ENCODE measurements at regions not wholly inside any gene's neighbourhood (a gene's known extent, or its start where the extent isn't known, plus 50 kb on each side); places are given as distances from the start of the nearest gene placed in this dataset.

- no peak overlapping the region for H3K4me3 Mint-ChIP-seq
- Histone ChIP-seq H3K36me3 (no peaks in the 10 kb centered on the region), H4K20me1 (ENCODE audit: low read depth) (no peaks in the 10 kb centered on the region), H3K27me3 (no peaks in the 10 kb centered on the region), H3K27ac (no peak overlapping the region), H3K4me2 (no peak overlapping the region), H3K9me3 (ENCODE audit: low read depth) (no peaks in the 10 kb centered on the region), H3K79me2 (ENCODE audit: low read depth) (no peaks in the 10 kb centered on the region), H3K4me1 (peaks cover 17% of the 10 kb centered on the region), H2AFZ (replicated peaks) (no peak overlapping the region), H3F3A (ENCODE audit: low read depth) (peaks cover 8% of the 10 kb centered on the region), H3K4me3 (no peak overlapping the region), H3K9ac (no peak overlapping the region)
- peaks cover 61% of the 10 kb centered on the region for H3K4me1 Mint-ChIP-seq
- peaks cover 3% of the 10 kb centered on the region for H3K36me3 Mint-ChIP-seq
- peak overlapping the region; percentile 88 for H3K27ac Mint-ChIP-seq
- H3K9me3 Mint-ChIP-seq = no peaks in the 10 kb centered on the region
- peaks cover 17% of the 10 kb centered on the region for H3K27me3 Mint-ChIP-seq (ENCODE audit: insufficient read depth, low read depth)
- no peak for TF ChIP-seq EZH2 (IDR thresholded peaks at IDR 0.05)
- no peak for TF ChIP-seq EZH2phosphoT487 (IDR thresholded peaks at IDR 0.05)
- no peak for TF ChIP-seq CTCF (IDR thresholded peaks at IDR 0.05)
- DNase-seq (ENCODE audit: low spot score) = no peak
These were observed 147.8 kb downstream of the TOMM20 start for GRCh38 chr1:234980645-234981396.

GRCh38 chr1:234980291-234980644 is 148.4 kb downstream of the TOMM20 start:
- Mint-ChIP-seq H3K4me1 (peaks cover 67% of the 10 kb centered on the region), H3K27ac (peak overlapping the region; percentile 88)
- no peak overlapping the region for H3K4me2 ChIP-seq

GRCh38 chr1:234979296-234980279 is 149.0 kb downstream of the TOMM20 start:
- H3K27me3 Mint-ChIP-seq (ENCODE audit: insufficient read depth, low read depth) = peaks cover 16% of the 10 kb centered on the region
- Histone ChIP-seq H3K79me2 (ENCODE audit: low read depth) (no peaks in the 10 kb centered on the region), H3K4me1 (peaks cover 17% of the 10 kb centered on the region), H3F3A (ENCODE audit: low read depth) (no peaks in the 10 kb centered on the region), H3K4me3 (no peak overlapping the region), H3K9me3 (ENCODE audit: low read depth) (no peaks in the 10 kb centered on the region), H3K36me3 (no peaks in the 10 kb centered on the region), H3K4me2 (no peak overlapping the region), H4K20me1 (ENCODE audit: low read depth) (no peaks in the 10 kb centered on the region), H3K9ac (no peak overlapping the region), H3K27me3 (no peaks in the 10 kb centered on the region), H3K27ac (no peak overlapping the region), H2AFZ (replicated peaks) (no peak overlapping the region)
- H3K4me3 Mint-ChIP-seq = peak overlapping the region; percentile 14
- peaks cover 73% of the 10 kb centered on the region for H3K4me1 Mint-ChIP-seq
- H3K36me3 Mint-ChIP-seq = peaks cover 3% of the 10 kb centered on the region
- TF ChIP-seq EZH2 (IDR thresholded peaks at IDR 0.05) = no peak
- no peak for TF ChIP-seq EZH2phosphoT487 (IDR thresholded peaks at IDR 0.05)
- TF ChIP-seq CTCF (IDR thresholded peaks at IDR 0.05) = no peak
- no peak for DNase-seq (ENCODE audit: low spot score)
- H3K27ac Mint-ChIP-seq = peak overlapping the region; percentile 88
- H3K9me3 Mint-ChIP-seq = no peaks in the 10 kb centered on the region

More at GRCh38 chr1:234980291-234980644, 148.4 kb downstream of the TOMM20 start:
- no peak overlapping the region for H3K9ac ChIP-seq
- no peak overlapping the region for H3K27ac ChIP-seq
- TF ChIP-seq EZH2 (IDR thresholded peaks at IDR 0.05) = no peak
- no peak for TF ChIP-seq EZH2phosphoT487 (IDR thresholded peaks at IDR 0.05)
- no peak for TF ChIP-seq CTCF (IDR thresholded peaks at IDR 0.05)
- H3F3A ChIP-seq (ENCODE audit: low read depth) = peaks cover 2% of the 10 kb centered on the region
- no peak overlapping the region for H3K4me3 ChIP-seq
- H3K36me3 Mint-ChIP-seq = peaks cover 3% of the 10 kb centered on the region
- H4K20me1 ChIP-seq (ENCODE audit: low read depth) = no peaks in the 10 kb centered on the region
- peaks cover 17% of the 10 kb centered on the region for H3K4me1 ChIP-seq
- DNase-seq (ENCODE audit: low spot score) = no peak
- H3K79me2 ChIP-seq (ENCODE audit: low read depth) = no peaks in the 10 kb centered on the region
- H3K27me3 Mint-ChIP-seq (ENCODE audit: insufficient read depth, low read depth) = peaks cover 18% of the 10 kb centered on the region
- H3K9me3 Mint-ChIP-seq = no peaks in the 10 kb centered on the region
- no peaks in the 10 kb centered on the region for H3K9me3 ChIP-seq (ENCODE audit: low read depth)
- H3K27me3 ChIP-seq = no peaks in the 10 kb centered on the region
- H3K4me3 Mint-ChIP-seq = no peak overlapping the region
- H3K36me3 ChIP-seq = no peaks in the 10 kb centered on the region
- H2AFZ ChIP-seq (replicated peaks) = no peak overlapping the region

Measured in neural progenitor cell (in vitro differentiated cells).